ENCODE measurements at regions not wholly inside any gene's neighbourhood (a gene's known extent, or its start where the extent isn't known, plus 50 kb on each side); places are given as distances from the start of the nearest gene placed in this dataset.

- no peak for TF ChIP-seq CTCF (IDR thresholded peaks at IDR 0.05)
- no peak for TF ChIP-seq POLR2A (IDR thresholded peaks at IDR 0.05)
Observed at GRCh38 chr7:115088893-115089292, 167.0 kb downstream of the MDFIC start.

All from esophagus squamous epithelium (tissue), 4 donors.